ENCODE measurements at regions not wholly inside any gene's neighbourhood (a gene's known extent, or its start where the extent isn't known, plus 50 kb on each side); places are given as distances from the start of the nearest gene placed in this dataset.
"Not testable (repeated sequence)": the region's sequence is repeated elsewhere in the genome, so short reads cannot be mapped to it uniquely, and the experiment has no call there.

DNA sequence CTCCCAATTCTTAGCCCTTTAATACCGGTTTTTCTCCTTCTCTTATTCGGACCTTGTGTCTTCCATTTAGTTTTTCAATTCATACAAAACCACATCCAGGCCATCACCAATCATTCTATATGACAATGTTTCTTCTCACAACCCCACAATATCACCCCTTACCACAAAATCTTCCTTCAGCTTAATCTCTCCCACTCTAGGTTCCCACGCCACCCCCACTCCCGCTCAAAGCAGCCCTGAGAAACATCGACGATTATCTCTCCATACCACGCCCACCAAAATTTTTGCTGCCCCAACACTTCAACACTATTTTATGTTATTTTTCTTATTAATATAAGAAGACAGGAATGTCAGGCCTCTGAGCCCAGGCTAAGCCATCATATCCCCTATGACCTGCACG is 99.5 kb upstream of the PPM1J start:
- not testable (repeated sequence) for TF ChIP-seq EP300 (IDR thresholded peaks at IDR 0.05; ENCODE audit: low read depth); CTCF (IDR thresholded peaks at IDR 0.05); POLR2A (IDR thresholded peaks at IDR 0.05); POLR2AphosphoS5 (IDR thresholded peaks at IDR 0.05)

Measured in transverse colon (tissue), 4 donors.